HG03175 (cell line): ENCODE measurements at regions not wholly inside any gene's neighbourhood (a gene's known extent, or its start where the extent isn't known, plus 50 kb on each side); places are given as distances from the start of the nearest gene placed in this dataset.

Source experiments
- ATAC-seq: cut with Tn5 transposase; IDR thresholded peaks from one replicate; pipeline ENCODE4 v1.9.1; 2021; ENCODE audit warnings: mild to moderate bottlenecking, moderate library complexity; ENCODE audit not compliant: unreplicated experiment

DNA sequence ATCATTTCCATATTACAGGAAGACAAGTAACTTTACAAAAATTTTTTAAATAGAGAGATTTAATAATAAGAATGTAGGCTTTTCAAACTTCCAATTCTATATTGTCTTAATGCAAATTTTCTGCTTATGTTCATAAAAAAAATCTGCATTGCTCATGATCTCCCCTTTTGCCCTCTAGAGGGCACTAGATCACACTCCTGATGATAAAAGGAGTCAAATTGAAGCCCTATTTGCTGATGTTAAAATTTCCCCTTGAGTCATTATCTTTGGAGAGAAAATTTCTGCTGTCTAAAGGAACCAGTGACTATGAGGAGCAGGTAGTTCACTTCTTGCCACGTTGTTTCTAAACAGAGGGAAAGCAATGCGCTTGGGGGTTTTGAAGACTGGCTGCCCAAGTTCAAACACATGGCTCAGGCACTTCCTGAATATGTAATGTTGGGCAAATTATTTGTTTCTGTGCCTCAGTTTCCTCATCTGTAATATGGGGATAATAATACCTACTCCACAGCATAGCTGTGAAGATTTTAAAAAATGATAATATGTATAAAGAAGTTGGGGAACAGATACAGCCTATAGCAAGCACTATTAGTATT, 874.2 kb downstream of the TFAP2A start:
- peak; percentile 63 for ATAC-seq

DNA sequence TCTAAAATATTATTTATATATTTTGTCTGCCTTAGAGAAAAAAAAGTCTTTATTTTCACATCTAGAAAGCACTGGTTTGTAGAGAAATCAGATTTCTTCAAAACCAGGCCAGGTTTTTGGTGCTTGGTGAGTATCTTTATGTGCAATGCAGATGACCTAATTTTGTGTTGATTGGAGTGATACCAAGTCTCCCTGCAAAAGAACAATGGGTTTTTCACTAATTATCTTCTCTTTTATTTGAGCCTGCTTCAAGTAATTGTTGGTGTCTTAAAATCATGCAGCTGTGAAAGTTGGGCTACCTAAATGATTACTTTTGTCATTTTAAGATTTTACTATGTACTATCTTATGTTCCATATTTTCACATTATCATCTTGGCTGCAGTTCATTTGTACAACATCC, 874.7 kb downstream of the TFAP2A start:
- no peak for ATAC-seq

DNA sequence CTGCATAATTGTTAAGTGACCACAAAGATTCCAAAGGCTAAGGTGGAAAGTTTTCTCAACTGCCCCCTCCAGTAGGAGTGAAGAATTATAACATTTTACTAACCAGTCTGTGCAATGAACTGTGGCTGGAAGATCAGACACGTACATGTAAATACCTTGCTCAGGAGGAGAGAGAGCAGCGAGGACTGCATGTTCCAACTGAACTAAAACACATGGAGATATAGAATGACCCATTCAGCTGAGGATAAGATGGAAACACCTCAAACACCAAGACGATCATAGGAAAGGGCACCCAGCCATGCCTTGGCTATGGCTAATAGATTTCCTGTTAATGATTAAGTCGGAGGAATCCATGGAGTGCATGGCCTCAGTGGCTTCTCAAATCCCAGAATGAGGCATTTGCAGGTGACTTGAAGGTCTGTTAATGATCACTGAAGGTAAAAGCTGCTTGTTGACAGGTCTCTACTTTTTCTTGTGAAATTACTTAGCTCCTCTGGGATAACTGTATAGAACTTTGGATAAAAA, 875.6 kb downstream of the TFAP2A start:
- no peak for ATAC-seq

DNA sequence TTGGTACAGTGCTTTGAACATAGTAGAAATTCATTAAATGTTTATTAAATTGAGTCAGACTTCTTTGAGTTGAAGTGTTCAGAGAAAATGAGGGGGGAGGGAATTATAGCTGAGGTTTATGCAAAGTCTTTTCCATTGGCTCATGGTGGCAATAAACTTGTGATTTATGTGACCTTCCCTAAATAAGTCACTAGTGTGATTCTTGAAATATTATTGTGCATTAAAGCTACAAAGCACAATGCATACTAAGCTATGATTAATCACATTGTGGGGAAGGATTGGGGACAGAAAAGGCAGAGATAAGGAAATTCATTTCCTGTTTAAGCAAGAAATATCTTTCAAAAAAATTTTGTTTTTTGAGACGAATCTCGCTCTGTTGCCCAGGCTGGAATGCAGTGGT, 877.5 kb downstream of the TFAP2A start:
- ATAC-seq, result no peak

DNA sequence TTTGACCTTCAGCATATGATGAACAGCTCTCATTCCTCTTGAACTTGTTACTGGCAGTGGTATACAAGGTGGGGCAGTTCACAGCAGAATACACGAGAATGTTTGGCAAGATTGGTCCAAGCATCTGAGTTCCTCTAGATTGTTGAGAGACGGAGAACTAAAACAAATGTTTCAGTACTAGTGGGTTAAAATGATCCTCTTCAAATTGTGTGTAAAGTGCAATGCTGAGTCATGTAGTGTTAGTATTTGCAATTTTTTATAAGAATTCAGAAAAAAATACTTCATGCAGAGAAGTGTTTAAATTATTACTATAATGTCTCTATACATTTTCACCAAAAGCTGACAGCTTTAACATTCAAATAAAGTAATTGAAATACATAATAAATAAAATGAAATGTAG, 879.8 kb downstream of the TFAP2A start:
- no peak for ATAC-seq

DNA sequence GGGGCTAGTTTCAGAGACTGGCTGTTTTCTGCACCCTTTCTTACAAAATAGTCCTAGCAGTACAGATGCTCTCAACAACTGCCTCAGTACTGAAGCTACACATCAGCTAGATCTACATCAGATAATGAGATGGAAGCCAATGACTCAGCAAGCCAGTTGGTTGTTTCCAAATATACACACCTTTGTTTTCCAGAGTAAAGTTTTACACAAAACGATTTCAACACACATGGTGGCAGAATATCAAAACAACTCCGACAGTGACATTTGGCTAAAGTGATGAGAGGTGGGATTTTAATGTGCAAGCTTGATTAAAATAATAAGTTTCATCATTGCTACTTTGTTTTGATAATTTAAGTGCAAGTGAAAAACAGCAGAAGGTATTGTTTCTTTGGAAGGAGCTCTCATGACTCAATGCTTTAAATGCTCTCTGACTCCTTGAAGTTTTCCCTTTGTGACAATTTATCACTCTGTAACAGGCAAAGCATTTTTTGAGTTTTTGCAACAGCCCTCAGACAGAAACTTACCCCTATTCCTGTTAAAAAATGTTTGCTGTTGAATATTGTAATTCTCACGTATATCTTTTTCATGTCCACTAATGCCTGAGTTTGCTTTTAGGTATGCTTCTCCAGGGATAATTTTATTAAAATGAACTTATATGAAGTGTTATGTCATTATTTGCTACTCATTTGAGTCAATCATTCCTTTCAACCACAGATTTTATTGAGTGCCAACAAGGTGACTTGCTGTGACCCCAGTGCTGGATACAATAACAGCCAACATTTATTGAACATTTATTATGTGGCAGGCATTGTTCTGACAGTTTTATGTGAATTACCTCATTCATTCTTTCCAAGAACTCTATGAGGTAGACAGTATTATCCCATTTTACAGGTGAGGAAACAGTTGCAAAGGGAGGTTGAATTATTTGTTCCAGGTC, 882.0 kb downstream of the TFAP2A start:
- ATAC-seq, result no peak

DNA sequence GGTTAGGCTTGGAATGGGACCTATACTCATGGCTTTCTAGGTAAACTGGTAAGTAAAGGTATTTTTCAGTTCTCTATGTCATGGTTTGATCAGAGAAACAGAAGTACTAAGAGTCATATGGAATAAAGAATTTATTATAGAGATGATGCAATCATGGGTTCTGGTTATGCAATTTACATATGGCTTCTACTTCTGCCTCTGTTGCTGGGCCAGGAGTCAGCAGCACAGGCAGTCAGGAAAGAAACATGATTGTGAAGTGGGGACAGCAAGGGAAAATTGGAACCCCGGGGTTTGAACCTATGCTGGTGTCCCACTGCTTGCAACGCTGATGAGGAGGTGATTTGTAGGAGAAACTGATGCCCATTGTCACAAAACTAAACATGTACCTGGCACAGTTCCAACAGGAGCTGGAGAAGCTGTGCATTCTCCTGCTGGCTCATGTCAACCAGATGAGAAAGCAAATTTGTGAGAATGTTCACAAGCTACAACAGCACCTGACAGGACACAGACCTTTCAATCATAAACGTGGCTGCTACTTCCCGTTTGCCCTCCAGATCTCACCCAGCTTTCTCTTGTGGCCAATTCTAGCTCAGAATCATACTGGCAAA, 887.1 kb downstream of the TFAP2A start:
- ATAC-seq, result no peak

DNA sequence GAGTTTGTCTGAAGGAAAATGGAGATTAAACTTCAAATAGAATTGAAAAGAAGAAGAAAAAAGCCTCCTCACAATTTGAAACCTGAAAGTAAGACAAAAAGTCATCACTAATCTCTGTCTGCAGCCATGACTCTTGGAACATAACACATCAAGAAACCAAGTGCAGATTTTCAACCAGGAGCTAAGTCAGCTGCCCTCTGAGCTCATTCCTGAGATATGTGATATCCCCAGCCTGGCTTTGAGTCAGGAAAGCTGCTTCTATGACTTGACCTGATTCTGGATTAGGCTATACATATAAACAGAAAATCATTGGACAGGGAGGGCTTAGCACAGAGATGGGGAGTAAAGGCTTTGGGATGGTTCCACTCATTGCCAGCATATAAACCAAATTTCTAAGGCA, 891.4 kb downstream of the TFAP2A start:
- no peak for ATAC-seq

DNA sequence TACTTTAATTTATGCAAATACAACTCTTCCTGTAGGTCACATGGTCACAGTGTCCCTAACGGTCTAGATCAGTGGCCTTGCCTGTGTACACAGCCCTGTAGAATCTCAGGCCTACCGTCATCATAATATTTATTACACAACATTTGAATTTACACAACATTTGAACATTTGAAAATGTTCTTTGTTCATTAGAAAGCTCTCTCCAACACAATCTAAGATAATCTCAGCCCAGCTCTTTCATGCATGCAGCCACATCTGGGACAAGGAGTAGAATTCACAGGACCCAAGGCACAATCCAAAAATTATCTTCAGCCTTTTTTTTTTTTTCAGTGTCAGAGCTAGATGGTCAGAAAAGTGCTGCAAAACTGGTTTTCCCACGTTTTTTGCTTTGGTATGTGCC, 892.8 kb downstream of the TFAP2A start:
- no peak for ATAC-seq

DNA sequence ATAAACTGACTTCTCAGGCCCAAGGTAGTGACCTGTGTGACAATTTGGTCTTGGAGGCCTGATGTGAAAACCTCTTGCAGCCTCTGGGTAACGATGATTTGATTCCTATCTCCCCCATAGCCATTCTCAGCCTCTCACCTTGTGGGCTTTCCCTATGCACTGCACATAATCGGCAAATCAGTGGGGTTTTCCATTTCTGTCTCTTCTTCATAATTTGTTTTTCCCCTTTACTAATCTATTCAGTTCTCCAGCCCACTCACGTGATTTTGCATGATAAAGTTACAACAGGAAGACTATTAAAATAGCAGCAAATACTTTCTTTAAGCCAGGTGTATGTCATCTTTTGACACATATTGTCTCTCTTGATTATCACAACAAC, 893.7 kb downstream of the TFAP2A start:
- no peak for ATAC-seq

DNA sequence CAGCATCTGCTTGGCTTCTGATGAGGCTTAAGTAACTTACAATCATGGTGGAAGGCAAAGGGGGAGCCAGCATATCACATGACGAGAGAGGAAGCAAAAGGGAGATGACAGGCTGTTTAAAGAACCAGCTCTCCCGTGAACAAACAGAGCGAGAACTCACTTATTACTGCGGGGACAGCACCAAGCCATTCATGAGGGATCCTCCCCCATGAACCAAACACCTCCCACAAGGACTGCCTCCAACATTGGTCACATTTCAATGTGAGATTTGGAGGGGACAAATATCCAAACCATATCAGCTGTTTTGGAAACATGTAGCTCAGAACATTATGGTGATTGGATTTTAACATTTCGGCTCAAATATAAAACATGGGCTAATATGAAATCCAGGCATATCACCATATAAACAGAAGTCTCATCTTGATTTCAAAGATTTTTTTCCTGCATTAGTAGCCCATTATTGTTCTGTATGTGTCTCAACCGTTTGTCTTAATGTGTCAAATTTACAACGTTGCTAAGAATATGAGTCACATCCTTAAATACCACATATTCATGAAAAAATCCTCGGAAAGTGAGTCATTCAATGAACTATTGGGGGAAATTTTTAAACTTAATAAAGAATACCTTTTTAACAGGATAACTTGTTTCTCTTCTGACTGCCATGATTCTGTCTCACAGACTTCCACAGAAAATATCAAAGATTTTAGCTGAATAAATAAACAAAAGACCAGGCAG, 894.3 kb downstream of the TFAP2A start:
- no peak for ATAC-seq

DNA sequence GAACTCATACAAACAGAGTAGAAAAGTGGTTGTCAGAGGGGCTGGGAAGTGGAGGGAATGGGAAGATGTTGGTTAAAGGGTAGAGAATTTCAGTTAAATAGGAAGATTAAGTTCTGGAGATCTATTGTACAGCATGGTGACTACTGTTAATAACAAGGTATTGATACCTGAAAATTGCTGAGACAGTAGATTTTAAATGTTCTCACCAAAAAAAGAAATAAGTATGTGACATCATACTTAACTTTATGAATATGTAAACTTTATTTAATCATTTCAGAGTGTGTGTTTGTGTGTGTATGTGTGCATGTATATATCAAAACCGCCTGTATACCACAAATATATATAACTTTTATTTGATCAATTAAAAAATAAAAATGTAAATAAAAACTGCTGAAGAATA, 896.4 kb downstream of the TFAP2A start:
- no peak for ATAC-seq

DNA sequence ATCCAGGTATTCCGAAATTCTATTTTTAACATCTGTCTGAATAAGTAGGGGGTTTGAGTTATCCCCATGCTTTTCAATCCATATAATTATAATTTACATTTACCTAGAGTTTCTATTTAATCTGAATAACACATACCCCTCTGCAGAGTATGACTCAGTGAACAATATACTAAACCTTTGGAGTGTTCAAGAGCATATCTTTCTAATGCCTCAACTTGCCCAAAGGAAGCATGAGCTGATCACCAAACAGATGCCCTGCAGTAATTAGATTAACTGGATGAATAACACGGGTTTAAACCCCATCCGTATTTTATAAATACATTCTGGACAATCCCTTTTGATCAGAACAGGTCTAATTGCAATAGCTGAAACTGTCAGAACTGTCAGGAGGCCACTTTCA, 897.1 kb downstream of the TFAP2A start:
- no peak for ATAC-seq

DNA sequence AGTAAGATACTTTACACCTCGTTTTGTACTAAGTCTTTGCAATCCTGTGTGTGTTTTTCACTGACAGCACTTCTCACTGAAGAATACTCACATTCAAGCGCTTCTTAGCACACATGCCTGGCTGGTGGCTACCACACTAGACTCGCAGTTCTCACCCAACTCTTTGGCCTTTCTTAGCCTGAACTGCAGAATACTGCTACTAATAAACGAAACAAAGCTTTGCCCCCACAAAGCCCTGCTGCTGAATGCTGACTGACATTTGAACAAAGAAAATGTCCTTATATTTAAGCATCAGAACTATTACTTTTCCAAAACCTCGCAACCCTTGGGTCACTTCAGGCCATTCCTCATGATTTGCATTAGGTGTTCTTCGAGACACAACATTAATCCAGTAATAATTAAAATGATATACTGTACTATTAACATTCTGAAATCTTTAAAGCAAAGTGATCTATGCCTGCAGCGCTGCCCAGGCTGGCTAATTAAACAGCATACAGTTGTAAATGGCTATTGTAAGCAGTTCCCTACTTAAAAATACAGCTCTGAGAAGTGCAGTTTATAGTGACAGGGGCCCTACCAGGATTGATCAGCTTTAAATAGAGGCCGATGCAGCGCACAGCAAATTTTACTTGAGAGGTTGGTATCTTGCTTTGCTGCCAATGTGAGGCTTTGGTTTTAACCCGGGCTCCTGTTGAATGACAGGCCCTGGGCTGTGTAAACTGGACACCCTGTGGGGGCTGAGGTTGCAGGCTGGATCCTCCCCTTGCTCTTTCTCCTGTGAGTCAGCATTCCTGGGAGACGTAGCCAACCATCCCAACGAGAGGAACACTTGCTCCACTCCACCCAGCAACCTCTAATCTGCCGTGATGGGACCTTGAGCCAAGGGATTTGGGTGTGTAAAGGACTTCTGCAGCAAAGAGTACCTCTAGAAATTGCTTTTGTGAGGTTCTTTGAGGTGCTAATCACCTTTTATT, 899.0 kb downstream of the TFAP2A start:
- ATAC-seq, result no peak

DNA sequence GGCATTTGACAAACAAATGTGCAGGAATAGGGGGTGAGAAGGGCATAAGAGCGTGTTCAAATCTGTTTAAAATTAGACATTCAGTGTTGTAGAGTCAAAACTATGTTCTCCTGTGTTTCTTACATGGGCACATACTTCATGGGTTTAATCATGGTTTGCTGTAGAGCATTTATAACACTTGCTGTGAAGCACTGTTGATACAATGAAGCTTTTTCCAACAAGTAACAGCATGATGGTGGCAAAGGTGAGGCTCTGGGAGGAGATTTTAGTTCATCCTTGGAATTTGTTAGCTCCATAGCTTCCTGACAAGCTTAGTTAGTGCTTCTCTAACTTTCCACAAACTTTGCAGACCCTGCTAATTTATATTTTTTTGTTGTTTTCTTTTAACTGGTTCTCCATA, 900.7 kb downstream of the TFAP2A start:
- no peak for ATAC-seq

DNA sequence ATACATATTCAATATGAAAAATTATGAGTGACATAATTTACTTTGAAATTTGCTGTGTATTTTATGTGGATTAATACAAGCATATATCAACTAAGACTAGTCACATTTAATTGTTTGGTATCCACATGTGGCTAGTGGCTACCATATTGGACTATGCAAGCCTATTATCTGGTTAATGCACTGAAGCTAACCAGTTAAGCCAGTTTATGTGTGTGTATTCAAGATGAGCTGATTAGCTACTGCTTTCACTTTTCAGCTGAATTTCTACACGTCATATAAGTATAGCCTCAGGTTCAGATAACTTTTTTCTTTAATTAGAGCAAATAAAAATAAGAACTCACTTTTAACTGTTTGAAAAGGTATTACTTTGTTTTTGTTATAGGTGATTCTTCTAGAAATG, 903.7 kb downstream of the TFAP2A start:
- no peak for ATAC-seq

DNA sequence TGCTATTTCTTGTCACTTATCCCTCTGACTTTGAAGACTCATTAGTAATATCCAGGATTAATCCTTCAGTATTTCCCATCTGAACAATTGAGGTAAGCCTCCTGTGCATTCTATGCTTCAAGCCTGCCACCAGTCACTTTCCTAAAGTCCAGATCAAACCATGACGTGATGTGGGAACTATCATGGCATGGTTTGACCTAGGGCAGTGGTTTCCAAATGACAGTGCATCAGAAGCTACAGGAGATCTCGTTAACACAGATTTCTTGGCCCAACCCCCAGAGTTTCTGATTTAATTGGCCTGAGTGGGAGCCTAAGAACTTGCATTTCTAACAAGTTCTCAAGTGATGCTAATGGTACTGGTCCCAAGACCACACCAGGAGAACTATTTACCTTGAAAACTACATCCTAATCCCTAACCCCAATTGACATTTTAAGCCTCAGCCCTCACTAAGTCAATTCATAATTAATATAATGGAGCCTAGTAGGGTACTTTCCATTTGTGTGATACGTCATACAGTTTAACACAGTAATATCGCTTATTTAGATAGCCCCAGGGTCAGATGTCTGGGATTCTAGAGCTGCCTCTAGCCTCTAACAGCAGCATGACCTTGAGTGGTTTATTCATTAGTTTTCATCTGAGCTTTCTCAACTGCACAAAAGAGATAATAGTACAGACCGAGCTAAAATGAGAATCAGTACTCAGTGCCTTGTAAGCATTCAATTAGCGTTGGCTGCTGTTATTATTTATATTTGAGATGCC, 907.6 kb downstream of the TFAP2A start:
- ATAC-seq, result no peak

DNA sequence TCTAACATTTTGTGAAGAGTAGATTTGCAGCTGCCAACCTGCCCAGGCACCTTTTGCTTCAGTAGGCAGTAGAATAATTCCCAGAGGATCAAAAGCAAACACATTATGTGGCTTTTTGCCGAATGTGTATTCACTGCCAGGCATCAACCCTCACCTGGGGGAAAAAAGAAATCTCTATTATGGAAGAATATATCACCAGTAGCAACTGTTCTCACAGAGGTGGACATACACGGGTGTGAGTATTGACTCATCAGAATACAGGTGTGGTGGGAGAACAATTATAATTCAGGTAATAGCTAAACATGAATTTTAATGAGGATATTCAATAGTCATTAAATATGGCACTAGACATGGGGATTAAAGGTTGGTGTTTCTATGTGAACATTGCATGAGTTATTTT, 910.7 kb downstream of the TFAP2A start:
- no peak for ATAC-seq

DNA sequence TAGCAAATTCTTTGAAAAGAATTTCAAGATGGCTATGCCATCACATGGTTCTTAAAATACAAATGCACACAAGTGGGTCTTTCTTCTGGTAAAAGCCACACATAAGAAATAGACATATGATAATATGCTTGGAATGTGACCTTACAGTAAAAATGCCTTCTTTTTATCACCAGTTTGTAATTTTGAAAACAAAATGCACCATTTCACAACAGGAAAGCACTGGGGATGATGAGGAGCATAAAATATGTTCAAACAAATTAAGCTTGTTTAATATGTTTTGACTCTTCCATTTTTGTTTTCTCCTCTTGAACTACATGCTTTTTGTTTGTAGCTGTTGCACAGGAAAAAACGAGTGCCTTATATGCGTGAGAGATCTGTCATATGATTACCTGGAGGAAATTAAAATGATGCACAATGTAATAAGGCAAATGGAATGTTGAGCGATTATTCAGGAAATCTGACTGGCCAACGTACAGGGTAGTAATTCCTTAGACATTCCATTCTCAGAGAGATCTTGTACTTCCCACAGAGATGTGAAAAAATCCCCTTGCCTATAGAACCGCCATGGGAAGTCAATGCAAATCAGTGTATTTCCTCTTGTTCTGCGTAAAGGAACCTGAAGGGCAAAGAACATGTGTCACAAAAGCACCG, 911.6 kb downstream of the TFAP2A start:
- ATAC-seq, result no peak
